GM21576 (cell line): ENCODE measurements at regions not wholly inside any gene's neighbourhood (a gene's known extent, or its start where the extent isn't known, plus 50 kb on each side); places are given as distances from the start of the nearest gene placed in this dataset.
A peak's percentile ranks its signal among the peaks of the same experiment; 100 is the strongest.

Source experiments
- ATAC-seq: cut with Tn5 transposase; IDR thresholded peaks from one replicate; pipeline ENCODE4 v1.9.1; 2021; ENCODE audit warnings: mild to moderate bottlenecking, moderate library complexity; ENCODE audit not compliant: unreplicated experiment

- ATAC-seq = peak; percentile 44
Observed at GRCh38 chr4:115850799-115851509, 737.5 kb upstream of the NDST4 start.

GRCh38 chr4:115844180-115844579 lies 730.8 kb upstream of the NDST4 start:
- ATAC-seq = no peak

DNA sequence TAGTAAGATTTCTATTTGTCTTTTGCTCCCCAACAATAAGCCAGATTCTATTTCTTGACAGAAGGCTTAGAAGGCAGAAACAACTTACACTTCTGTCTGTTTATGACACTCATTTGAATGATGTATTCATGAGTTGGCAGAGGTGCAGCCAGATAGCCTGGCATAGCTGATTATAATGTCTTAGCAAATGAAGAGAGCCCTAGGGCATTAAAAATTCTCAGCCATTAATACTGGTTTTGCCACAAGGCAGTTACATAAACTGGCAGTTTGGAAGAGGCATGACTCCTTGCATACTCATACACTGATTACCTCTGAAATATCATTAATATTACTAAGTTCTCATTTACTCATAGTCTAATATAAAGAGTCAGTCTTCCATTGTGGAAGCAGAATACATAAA lies 728.5 kb upstream of the NDST4 start:
- ATAC-seq = no peak

DNA sequence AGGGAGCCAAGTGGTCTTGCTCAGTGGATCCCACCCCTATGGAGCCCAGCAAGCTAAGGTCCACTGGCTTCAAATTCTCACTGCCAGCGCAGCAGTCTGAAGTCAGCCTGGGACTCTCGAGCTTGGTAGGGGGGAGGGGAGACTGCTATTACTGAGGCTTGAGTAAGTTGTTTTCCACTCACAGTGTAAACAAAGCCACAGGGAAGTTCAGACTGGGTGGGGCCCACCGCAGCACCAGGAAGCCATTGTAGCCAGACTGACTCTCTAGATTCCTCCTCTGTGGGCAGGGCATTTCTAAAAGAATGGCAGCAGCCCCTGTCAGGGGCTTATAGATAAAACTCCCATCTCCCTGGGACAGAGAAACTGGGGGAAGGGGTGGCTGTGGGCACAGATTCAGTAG lies 721.0 kb upstream of the NDST4 start:
- ATAC-seq = no peak

- no peak for ATAC-seq
Observed at GRCh38 chr4:115824630-115825029, 711.2 kb upstream of the NDST4 start.

DNA sequence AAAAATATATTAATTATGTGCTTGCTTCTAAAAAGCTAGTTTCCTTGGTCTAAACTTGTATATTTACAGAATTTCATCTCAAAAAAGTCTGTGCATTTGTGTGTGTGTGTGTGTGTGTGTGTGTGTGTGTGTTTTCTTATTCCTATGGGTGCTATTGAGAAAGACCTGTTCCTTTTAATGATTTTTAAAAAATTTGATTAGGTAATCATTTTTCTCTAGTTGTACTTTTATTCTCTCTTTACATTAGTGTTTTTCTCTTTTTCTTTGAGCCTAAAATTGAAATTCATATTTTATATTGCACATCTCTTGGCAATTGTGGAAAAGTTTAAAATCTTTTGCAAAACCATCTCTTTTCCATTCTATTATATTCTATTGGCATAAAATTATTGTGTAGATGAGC lies 690.4 kb upstream of the NDST4 start:
- ATAC-seq = no peak

DNA sequence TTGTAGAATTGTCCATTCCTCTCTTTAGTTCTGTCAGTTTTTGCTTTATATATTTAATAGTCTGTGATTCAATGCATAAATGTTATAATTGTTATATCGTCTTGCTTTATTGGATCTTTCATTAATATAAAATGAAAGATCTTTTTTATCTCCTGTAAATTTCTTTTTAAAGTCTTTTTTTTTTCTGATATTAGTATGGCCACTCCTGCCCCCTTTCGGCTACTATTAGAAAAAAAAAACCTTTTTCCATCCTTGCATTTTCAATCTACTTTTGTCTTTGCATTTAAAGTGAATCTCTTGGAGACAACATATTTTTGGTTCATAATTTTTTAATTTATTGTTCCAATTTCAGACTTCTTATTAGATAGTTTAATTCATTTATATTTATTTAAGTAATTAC lies 677.4 kb upstream of the NDST4 start:
- no peak for ATAC-seq

DNA sequence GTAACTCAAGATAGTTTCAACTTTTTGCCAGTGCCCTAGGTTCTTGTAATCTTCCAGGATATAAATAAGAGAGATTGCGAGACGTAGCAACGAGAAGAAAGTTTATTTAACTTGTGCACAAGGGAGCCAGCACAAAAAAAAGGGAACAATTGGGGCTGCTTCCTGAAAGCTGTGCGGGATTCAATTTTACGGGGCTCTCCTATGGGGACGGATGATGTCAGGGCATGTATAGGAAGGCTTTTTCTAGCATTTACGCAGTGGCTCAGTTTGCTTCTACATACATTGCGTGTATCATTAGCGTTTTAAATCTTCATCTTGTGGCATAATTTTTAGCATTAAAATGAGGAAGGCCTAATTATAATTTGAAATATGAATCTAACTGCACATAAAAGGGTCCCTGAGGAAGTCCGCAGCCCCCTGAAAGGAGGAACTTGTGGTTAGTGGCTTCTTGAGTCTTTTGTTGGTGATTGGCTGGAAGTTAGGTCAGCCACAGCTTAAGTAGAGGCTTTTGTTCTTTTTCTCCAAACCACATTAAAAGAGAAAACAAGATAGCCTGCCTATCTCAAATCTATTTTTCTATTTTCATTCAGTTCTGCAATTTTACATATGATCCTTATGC lies 668.2 kb upstream of the NDST4 start:
- peak; percentile 49 for ATAC-seq

- ATAC-seq = peak; percentile 77
Observed at GRCh38 chr4:115780835-115781234, 667.4 kb upstream of the NDST4 start.

GRCh38 chr4:115780268-115780667 lies 666.8 kb upstream of the NDST4 start:
- no peak for ATAC-seq

DNA sequence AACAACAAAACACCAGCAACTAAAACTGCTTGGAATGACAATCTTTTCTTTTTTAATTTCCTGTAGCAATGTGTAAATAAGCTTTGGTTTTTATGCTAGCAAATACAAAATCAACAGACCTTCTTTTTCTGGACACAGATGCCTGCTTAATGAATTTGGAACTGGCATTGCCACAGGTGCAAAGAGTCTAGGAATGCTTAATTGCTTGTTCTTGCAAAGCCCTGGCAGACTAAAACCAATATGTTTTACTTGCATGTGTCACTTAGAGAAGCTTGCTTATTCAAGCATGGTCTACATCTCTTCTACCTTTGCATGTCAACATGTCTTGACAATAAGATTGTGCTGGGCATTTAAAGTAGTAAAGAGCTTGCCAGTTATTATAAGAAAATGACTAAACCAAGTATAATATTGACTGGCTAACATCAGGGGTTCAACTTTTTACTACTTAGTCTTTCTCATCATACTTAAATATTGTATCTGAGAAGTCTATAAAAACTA lies 656.7 kb upstream of the NDST4 start:
- no peak for ATAC-seq

GRCh38 chr4:115769396-115769795 lies 656.0 kb upstream of the NDST4 start:
- ATAC-seq = no peak

- ATAC-seq = no peak
Observed at GRCh38 chr4:115763051-115763450, 649.6 kb upstream of the NDST4 start.

DNA sequence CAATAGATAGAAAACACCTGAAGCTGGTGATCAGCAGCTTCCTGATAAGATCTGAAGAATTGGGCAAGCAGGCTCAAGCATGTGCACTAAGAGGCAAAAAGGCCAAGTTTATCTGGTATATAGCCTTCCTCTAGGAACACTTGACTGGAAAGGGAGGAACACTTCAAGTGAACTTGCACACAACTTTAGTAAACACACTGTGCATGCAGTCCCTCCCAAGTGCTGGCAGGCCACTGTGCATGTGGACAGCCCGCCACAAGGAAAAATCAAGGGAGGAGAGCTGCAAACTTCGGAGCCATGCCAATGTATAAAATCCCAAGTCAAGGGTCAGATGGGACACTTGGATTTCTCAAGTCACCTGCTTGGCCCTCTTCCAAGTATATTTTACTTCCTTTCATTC lies 645.8 kb upstream of the NDST4 start:
- ATAC-seq = no peak

GRCh38 chr4:115749404-115749803 lies 636.0 kb upstream of the NDST4 start:
- ATAC-seq = no peak

- ATAC-seq = no peak
Observed at GRCh38 chr4:115740806-115741205, 627.4 kb upstream of the NDST4 start.

GRCh38 chr4:115729739-115730266 lies 616.4 kb upstream of the NDST4 start:
- ATAC-seq = no peak

DNA sequence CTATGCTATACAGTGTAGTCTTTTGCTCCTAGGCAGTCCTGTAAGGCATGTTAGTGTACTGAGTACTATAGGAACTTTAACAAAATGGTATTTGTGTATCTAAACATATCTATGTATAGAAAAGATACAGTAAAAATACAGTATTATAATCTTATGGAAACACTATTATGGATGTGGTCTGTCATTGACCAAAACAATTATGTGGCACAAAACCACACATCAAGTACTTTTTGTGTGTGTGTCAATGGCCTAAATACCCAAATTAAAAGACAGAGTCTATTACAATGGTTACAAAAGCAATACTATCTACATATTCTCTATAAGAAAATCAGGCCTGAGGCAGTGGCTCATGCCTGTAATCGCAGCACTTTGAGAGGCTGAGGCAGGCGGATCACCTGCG lies 610.2 kb upstream of the NDST4 start:
- ATAC-seq = no peak

GRCh38 chr4:115720611-115721010 lies 607.2 kb upstream of the NDST4 start:
- ATAC-seq = no peak

- no peak for ATAC-seq
Observed at GRCh38 chr4:115711575-115711974, 598.2 kb upstream of the NDST4 start.

DNA sequence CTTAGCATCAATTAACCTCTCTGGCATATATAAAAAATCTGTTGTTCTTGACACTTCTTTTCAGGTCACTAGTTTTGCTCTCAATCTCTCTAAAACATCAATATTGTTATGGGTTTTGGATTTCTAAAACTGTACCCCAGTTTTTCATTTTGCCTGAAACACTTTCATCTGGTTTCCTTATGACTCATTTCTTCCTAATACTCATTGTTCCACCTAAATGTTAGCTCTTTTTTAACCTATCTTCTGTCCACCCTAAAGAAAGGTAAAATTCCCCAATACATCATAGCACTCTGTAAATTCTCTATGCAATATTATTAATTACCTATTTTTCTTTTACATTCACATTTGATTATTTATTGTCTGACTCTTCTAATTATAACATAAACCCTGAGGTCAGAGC lies 575.5 kb upstream of the NDST4 start:
- ATAC-seq = no peak

DNA sequence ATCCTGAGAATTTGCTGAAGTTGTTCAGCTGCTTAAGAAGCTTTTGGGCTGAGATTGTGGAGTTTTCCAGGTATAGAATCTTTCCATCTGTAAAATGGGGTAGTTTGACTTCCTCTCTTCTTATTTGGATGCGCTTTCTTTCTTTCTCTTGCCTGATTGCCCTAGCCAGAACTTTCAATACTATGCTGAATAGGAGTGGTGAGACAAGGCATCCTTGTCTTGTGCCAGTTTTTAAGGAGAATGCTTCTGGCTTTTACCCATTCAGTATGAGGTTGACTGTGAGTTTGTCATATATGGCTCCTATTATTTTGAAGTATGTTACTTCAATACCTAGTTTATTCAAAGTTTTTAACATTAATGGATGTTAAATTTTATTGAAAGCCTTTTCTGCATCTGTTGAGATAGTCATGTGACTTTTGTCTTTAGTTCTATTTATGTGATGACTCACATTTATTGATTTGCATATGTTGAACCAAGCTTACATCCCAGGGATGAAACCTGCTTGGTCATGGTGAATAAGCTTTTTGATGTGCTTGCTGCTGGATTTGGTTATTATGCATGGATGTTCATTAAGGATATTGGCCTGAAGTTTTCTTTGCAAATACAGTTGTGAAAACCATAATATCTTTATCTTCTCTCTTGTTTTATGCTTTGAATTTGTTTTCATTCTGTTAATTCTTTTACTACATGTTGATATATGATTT lies 573.8 kb upstream of the NDST4 start:
- ATAC-seq = no peak
